Bronchial epithelial cell (primary cell): ENCODE measurements at regions not wholly inside any gene's neighbourhood (a gene's known extent, or its start where the extent isn't known, plus 50 kb on each side); places are given as distances from the start of the nearest gene placed in this dataset.

Experiments
- DNase-seq: peaks from one replicate; pipeline ENCODE4 v3.0.0-alpha.2; 2010; ENCODE audit warnings: low read depth
- FAIRE-seq: peaks from 2 replicates; lab custom pipeline; 2011; peaks lifted over from hg19 to GRCh38; lab: Jason Lieb, UNC
- H3K27me3 ChIP-seq: 2 replicates; pipeline ENCODE4 v1.5.1; 2011; ENCODE audit warnings: low read length; ENCODE audit not compliant: control insufficient read depth, insufficient read depth
- H3K36me3 ChIP-seq: 2 replicates; pipeline ENCODE4 v1.5.1; 2011; ENCODE audit warnings: low read length; ENCODE audit not compliant: control insufficient read depth, insufficient read depth
- H3K4me3 ChIP-seq: 2 replicates; pipeline ENCODE4 v1.5.1; 2011; ENCODE audit warnings: mild to moderate bottlenecking, low read depth, low read length, control low read depth
- CTCF ChIP-seq: IDR thresholded peaks from 2 replicates; pipeline ENCODE4 v1.5.1; 2011; ENCODE audit warnings: mild to moderate bottlenecking, moderate library complexity, low read length, control low read depth, inconsistent platforms; ENCODE audit not compliant: insufficient read depth, severe bottlenecking

GRCh38 chr7:17118412-17118811 lies 180.0 kb upstream of the AHR start:
- Histone ChIP-seq H3K4me3 (no peak overlapping the region), H3K27me3 (no peaks in the 10 kb centered on the region), H3K36me3 (no peaks in the 10 kb centered on the region)
- DNase-seq (no peak), FAIRE-seq (no peak)
- TF ChIP-seq CTCF = no peak

- no peak for TF ChIP-seq CTCF
- FAIRE-seq (no peak), DNase-seq (no peak)
Measured at GRCh38 chr7:17120756-17121155, 177.7 kb upstream of the AHR start.

GRCh38 chr7:17121671-17122070 lies 176.8 kb upstream of the AHR start:
- no peak for TF ChIP-seq CTCF
- no peak for FAIRE-seq
- H3K36me3 ChIP-seq = no peaks in the 10 kb centered on the region
- H3K27me3 ChIP-seq = no peaks in the 10 kb centered on the region
- no peak for DNase-seq
- no peak overlapping the region for H3K4me3 ChIP-seq

More at GRCh38 chr7:17120756-17121155, 177.7 kb upstream of the AHR start:
- Histone ChIP-seq H3K27me3 (no peaks in the 10 kb centered on the region), H3K36me3 (no peaks in the 10 kb centered on the region), H3K4me3 (no peak overlapping the region)

GRCh38 chr7:17123020-17123419 lies 175.4 kb upstream of the AHR start:
- H3K27me3 ChIP-seq = no peaks in the 10 kb centered on the region
- H3K4me3 ChIP-seq = no peak overlapping the region
- H3K36me3 ChIP-seq = no peaks in the 10 kb centered on the region
- no peak for FAIRE-seq
- peak; percentile 76 for DNase-seq
- TF ChIP-seq CTCF = no peak

- Histone ChIP-seq H3K27me3 (no peaks in the 10 kb centered on the region), H3K4me3 (no peak overlapping the region), H3K36me3 (no peaks in the 10 kb centered on the region)
- no peak for TF ChIP-seq CTCF
- DNase-seq = no peak
- no peak for FAIRE-seq
Measured at GRCh38 chr7:17126413-17127268, 171.8 kb upstream of the AHR start.
